T-cell (primary cell): ENCODE measurements at regions not wholly inside any gene's neighbourhood (a gene's known extent, or its start where the extent isn't known, plus 50 kb on each side); places are given as distances from the start of the nearest gene placed in this dataset.

Experiments used
- ATAC-seq, 4 experiments: fragments of 200-7000 bp in 3 of 4; fragments of 150-1000 bp in 1 of 4; cut with Tn5 transposase; replicated peaks in 1 of 4; 1 replicate in 3 of 4; 2 replicates in 1 of 4; pipeline ENCODE4 v1.10.0; 2021; ENCODE audit warnings: moderate library complexity in 3 of 4, mild to moderate bottlenecking in 2 of 4, moderate number of reproducible peaks in 1 of 4
- CTCF ChIA-PET, 2 donors: fragments of 300-600 bp; sonication (Branson Sonifier 250); formaldehyde crosslinking; loops; one replicate each; lab custom pipeline; 2022; ENCODE audit warnings: antibody characterized with exemption in 2 of 2; lab: Charles Lee
- POLR2A ChIA-PET, 2 donors: fragments of 300-600 bp; sonication (Branson Sonifier 250); formaldehyde crosslinking; loops; one replicate each; lab custom pipeline; 2022; ENCODE audit warnings: antibody characterized with exemption in 2 of 2; lab: Charles Lee
- DNase-seq, 35 experiments: peaks; one replicate each; pipeline versions ENCODE4 v3.0.0 to v3.0.0-alpha.2; 2013 to 2023
- H3K27ac ChIP-seq: one replicate; pipeline ENCODE4 v1.5.1; 2013; ENCODE audit warnings: low read length
- H3K27me3 ChIP-seq, 2 experiments: replicated peaks in 1 of 2; 1 replicate in 1 of 2; 2 replicates in 1 of 2; pipeline versions ENCODE4 v1.6.1 to v1.7.0; 2013; ENCODE audit warnings: low read length in 1 of 2, mixed read lengths in 1 of 2; ENCODE audit not compliant: control insufficient read depth in 2 of 2, insufficient read depth in 2 of 2; ENCODE audit errors: extremely low read depth in 1 of 2
- H3K36me3 ChIP-seq, 2 donors: 1 replicate in 1 of 2; 2 replicates in 1 of 2; pipeline versions ENCODE4 v1.6.1 to v1.7.0; 2013; ENCODE audit warnings: low read length in 1 of 2; ENCODE audit not compliant: control insufficient read depth in 2 of 2, insufficient read depth in 1 of 2; ENCODE audit errors: extremely low read depth in 1 of 2
- H3K4me1 ChIP-seq, 2 experiments: 1 replicate in 1 of 2; 2 replicates in 1 of 2; pipeline versions ENCODE4 v1.6.1 to v1.7.0; 2013; ENCODE audit warnings: low read length in 2 of 2, mixed read lengths in 1 of 2; ENCODE audit not compliant: insufficient read depth in 2 of 2, control insufficient read depth in 1 of 2; ENCODE audit errors: extremely low read depth in 1 of 2
- H3K4me3 ChIP-seq, 2 donors: 1 replicate in 1 of 2; 2 replicates in 1 of 2; pipeline versions ENCODE4 v1.5.1 to v1.7.0; 2013; ENCODE audit warnings: mild to moderate bottlenecking in 2 of 2, low read length in 1 of 2, moderate library complexity in 1 of 2; ENCODE audit not compliant: control insufficient read depth in 1 of 2; ENCODE audit errors: extremely low read depth in 1 of 2
- H3K9me3 ChIP-seq: 2 replicates; pipeline ENCODE4 v1.7.0; 2013
- H3K27ac Mint-ChIP-seq, 2 donors: one replicate each; pipeline ENCODE4 v1.8.0; 2020 to 2021; ENCODE audit warnings: mild to moderate bottlenecking in 2 of 2, mixed read lengths in 2 of 2
- H3K27me3 Mint-ChIP-seq, 2 donors: one replicate each; pipeline ENCODE4 v1.8.0; 2021 to 2022; ENCODE audit warnings: mixed read lengths in 2 of 2
- H3K36me3 Mint-ChIP-seq: one replicate; pipeline ENCODE4 v1.8.0; 2021; ENCODE audit warnings: mixed read lengths
- H3K4me1 Mint-ChIP-seq, 3 donors: one replicate each; pipeline ENCODE4 v1.8.0; 2020 to 2022; ENCODE audit warnings: mixed read lengths in 3 of 3, mild to moderate bottlenecking in 1 of 3
- H3K4me3 Mint-ChIP-seq, 3 donors: one replicate each; pipeline ENCODE4 v1.8.0; 2020 to 2022; ENCODE audit warnings: mild to moderate bottlenecking in 3 of 3, mixed read lengths in 3 of 3, moderate library complexity in 3 of 3
- H3K9me3 Mint-ChIP-seq, 3 donors: one replicate each; pipeline ENCODE4 v1.8.0; 2020 to 2022; ENCODE audit warnings: mixed read lengths in 3 of 3
- WGBS: methylation state at CpG from one replicate; pipeline ENCODE4 v1.1.5; 2013; ENCODE audit warnings: missing lambda C conversion rate; ENCODE audit not compliant: insufficient coverage; 5-methylcytosine and 5-hydroxymethylcytosine counted together

DNA sequence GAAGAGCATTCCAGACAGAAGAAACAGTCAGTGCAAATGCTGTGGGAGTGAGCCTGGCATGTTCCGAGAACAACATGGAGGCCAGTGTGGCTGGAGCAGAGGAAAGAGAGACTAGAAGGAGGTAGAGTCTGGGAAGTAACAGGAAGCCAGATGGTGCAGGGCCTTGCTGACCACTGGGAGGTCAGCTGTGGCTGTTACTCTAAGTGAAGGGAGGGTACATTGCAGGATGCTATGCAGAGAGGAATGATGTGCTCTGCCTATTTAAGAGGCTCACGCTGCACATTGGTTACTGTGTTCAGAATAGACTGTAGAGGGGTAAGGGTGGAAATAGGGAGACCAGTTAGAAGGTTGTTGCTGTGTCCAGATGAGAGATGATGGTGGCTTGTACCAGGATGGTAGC is 88.6 kb upstream of the CACNA1E start:
- peak overlapping the region; percentile 80 for H3K27ac ChIP-seq
- CTCF ChIA-PET: no interaction called here
- POLR2A ChIA-PET: no interaction called here

GRCh38 chr1:181396171-181396670 is 87.1 kb upstream of the CACNA1E start:
- DNase-seq: peak; percentile 25 to 82 (median 57)
- no peaks in the 10 kb centered on the region for H3K36me3 ChIP-seq
- ChIA-PET CTCF (interaction anchor here (0.7 to 2.1 kb wide), 2 partner anchors 8 to 29 kb away, joined by 3 to 6 read pairs; no protein-coding TSS in a partner anchor), POLR2A (no interaction called here)
- no peaks in the 10 kb centered on the region for H3K36me3 Mint-ChIP-seq
- WGBS: 8% methylated on average over 3 of the region's 5 CpGs
- H3K27me3 Mint-ChIP-seq: no peaks in the 10 kb centered on the region
- no peak overlapping the region for H3K27ac Mint-ChIP-seq
- no peak overlapping the region for H3K4me3 Mint-ChIP-seq
- peaks cover 11 to 31% (median 15%) of the 10 kb centered on the region in 3 donors for H3K4me1 Mint-ChIP-seq
- ATAC-seq: peak; percentile 89 to 92 (median 90)
- H3K9me3 Mint-ChIP-seq: no peaks in the 10 kb centered on the region
- peaks cover 44 to 76% of the 10 kb centered on the region in 2 experiments for H3K4me1 ChIP-seq
- H3K27ac ChIP-seq: peak overlapping the region; percentile 80
- H3K9me3 ChIP-seq: no peaks in the 10 kb centered on the region
- peak overlapping the region in 1 of 2 donors; percentile 14 for H3K4me3 ChIP-seq
- H3K27me3 ChIP-seq: peaks cover 0 to 5% of the 10 kb centered on the region in 2 experiments

More for the DNA sequence above, 88.6 kb upstream of the CACNA1E start:
- WGBS: 97% methylated on average over 2 of the region's 2 CpGs
- Mint-ChIP-seq H3K27ac (no peak overlapping the region), H3K4me1 (peaks cover 11 to 24% (median 15%) of the 10 kb centered on the region in 3 donors), H3K27me3 (no peaks in the 10 kb centered on the region), H3K4me3 (no peak overlapping the region), H3K36me3 (no peaks in the 10 kb centered on the region), H3K9me3 (no peaks in the 10 kb centered on the region)
- DNase-seq (no peak), ATAC-seq (no peak)
- Histone ChIP-seq H3K4me1 (peaks cover 43 to 68% of the 10 kb centered on the region in 2 experiments), H3K36me3 (no peaks in the 10 kb centered on the region), H3K9me3 (no peaks in the 10 kb centered on the region), H3K4me3 (no peak overlapping the region), H3K27me3 (no peaks in the 10 kb centered on the region)

- DNase-seq: peak in 3 of 35 experiments; percentile 16 to 24 (median 23)
- H3K27ac ChIP-seq: peak overlapping the region; percentile 80
- ChIA-PET POLR2A (no interaction called here), CTCF (interaction anchor here (0.6 to 2.1 kb wide), 4 partner anchors 8 to 1441 kb away, joined by 3 to 6 read pairs (median 3); no protein-coding TSS in a partner anchor)
- H3K4me3 ChIP-seq: no peak overlapping the region
- Mint-ChIP-seq H3K27ac (no peak overlapping the region), H3K36me3 (no peaks in the 10 kb centered on the region), H3K4me3 (no peak overlapping the region), H3K4me1 (peaks cover 17 to 37% (median 17%) of the 10 kb centered on the region in 3 donors), H3K9me3 (no peaks in the 10 kb centered on the region), H3K27me3 (no peaks in the 10 kb centered on the region)
- ATAC-seq: no peak
- no peaks in the 10 kb centered on the region for H3K9me3 ChIP-seq
- H3K27me3 ChIP-seq: peaks cover 0 to 5% of the 10 kb centered on the region in 2 experiments
- H3K36me3 ChIP-seq: no peaks in the 10 kb centered on the region
- peaks cover 48 to 71% of the 10 kb centered on the region in 2 experiments for H3K4me1 ChIP-seq
- WGBS: 83% methylated on average over 1 of the region's 1 CpG
Observed at GRCh38 chr1:181396811-181397210, 86.5 kb upstream of the CACNA1E start.

- H3K4me1 ChIP-seq: peaks cover 45 to 63% of the 10 kb centered on the region in 2 experiments
- no peaks in the 10 kb centered on the region for H3K9me3 ChIP-seq
Observed at GRCh38 chr1:181397845-181398244, 85.5 kb upstream of the CACNA1E start.

DNA sequence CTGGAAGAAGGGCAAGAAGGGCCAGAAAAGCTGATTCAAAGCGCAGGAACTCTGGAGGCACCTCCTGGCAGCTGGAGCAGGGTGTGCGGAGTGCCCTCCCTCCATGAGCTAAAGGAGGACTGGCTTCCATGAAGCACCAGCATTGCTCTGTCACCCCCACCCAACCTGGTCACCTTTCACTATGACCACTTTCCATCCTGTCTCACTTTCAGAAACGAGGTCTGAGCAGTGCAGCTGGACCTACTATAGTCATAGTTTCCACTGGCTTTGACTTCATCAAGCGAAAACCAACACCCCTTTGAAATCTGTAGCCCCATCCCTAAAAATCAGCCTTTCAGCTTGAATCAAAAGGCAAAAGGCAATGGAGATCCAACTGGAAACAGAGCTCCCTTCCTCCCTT is 84.8 kb upstream of the CACNA1E start:
- Histone ChIP-seq H3K27me3 (peaks cover 0 to 5% of the 10 kb centered on the region in 2 experiments), H3K27ac (peak overlapping the region; percentile 66), H3K4me1 (peaks cover 41 to 56% of the 10 kb centered on the region in 2 experiments), H3K9me3 (no peaks in the 10 kb centered on the region), H3K4me3 (no peak overlapping the region), H3K36me3 (no peaks in the 10 kb centered on the region)
- H3K27ac Mint-ChIP-seq: peak overlapping the region in 1 of 2 donors; percentile 19
- ChIA-PET POLR2A (interaction anchor here in 1 of 2 donors (0.5 kb wide), 1 partner anchor 1442 kb away, joined by 14 read pairs; no protein-coding TSS in a partner anchor), CTCF (interaction anchor here (0.7 to 1.8 kb wide), 4 partner anchors 9 to 208 kb away, joined by 3 to 7 read pairs (median 4); no protein-coding TSS in a partner anchor)
- H3K4me1 Mint-ChIP-seq: peaks cover 19 to 46% (median 24%) of the 10 kb centered on the region in 3 donors
- no peaks in the 10 kb centered on the region for H3K36me3 Mint-ChIP-seq
- no peaks in the 10 kb centered on the region for H3K9me3 Mint-ChIP-seq
- H3K4me3 Mint-ChIP-seq: no peak overlapping the region
- DNase-seq (no peak), ATAC-seq (no peak)
- no peaks in the 10 kb centered on the region for H3K27me3 Mint-ChIP-seq
- 56% methylated on average over 4 of the region's 4 CpGs for WGBS

More at GRCh38 chr1:181397845-181398244, 85.5 kb upstream of the CACNA1E start:
- H3K27me3 ChIP-seq: peaks cover 0 to 5% of the 10 kb centered on the region in 2 experiments
- ChIA-PET CTCF (interaction anchor here (0.6 to 2.1 kb wide), 5 partner anchors 8 to 385 kb away, joined by 3 to 6 read pairs (median 4); no protein-coding TSS in a partner anchor), POLR2A (interaction anchor here in 1 of 2 donors (0.5 kb wide), 1 partner anchor 1443 kb away, joined by 14 read pairs; no protein-coding TSS in a partner anchor)
- 29% methylated on average over 3 of the region's 3 CpGs for WGBS
- peak overlapping the region; percentile 66 for H3K27ac ChIP-seq
- Mint-ChIP-seq H3K4me1 (peaks cover 19 to 46% (median 21%) of the 10 kb centered on the region in 3 donors), H3K4me3 (peak overlapping the region in 2 of 3 donors; percentile 49 to 52), H3K27ac (no peak overlapping the region), H3K9me3 (no peaks in the 10 kb centered on the region), H3K27me3 (no peaks in the 10 kb centered on the region), H3K36me3 (no peaks in the 10 kb centered on the region)
- no peaks in the 10 kb centered on the region for H3K36me3 ChIP-seq
- ATAC-seq: peak; percentile 31 to 54 (median 35)
- peak in 29 of 35 experiments; percentile 3 to 58 (median 19) for DNase-seq
- H3K4me3 ChIP-seq: no peak overlapping the region

GRCh38 chr1:181405584-181405983 is 77.7 kb upstream of the CACNA1E start:
- Mint-ChIP-seq H3K36me3 (no peaks in the 10 kb centered on the region), H3K4me3 (no peak overlapping the region), H3K27ac (no peak overlapping the region), H3K4me1 (peaks cover 26 to 41% (median 34%) of the 10 kb centered on the region in 3 donors), H3K27me3 (no peaks in the 10 kb centered on the region), H3K9me3 (no peaks in the 10 kb centered on the region)
- no peaks in the 10 kb centered on the region for H3K9me3 ChIP-seq
- CTCF ChIA-PET: no interaction called here
- no peaks in the 10 kb centered on the region for H3K36me3 ChIP-seq
- no CpG with 5 or more reads among the region's 2 CpGs for WGBS
- H3K27ac ChIP-seq: no peak overlapping the region
- ATAC-seq (no peak), DNase-seq (no peak)
- H3K27me3 ChIP-seq: peaks cover 0 to 2% of the 10 kb centered on the region in 2 experiments
- no peak overlapping the region for H3K4me3 ChIP-seq
- POLR2A ChIA-PET: no interaction called here
- peaks cover 4 to 7% of the 10 kb centered on the region in 2 experiments for H3K4me1 ChIP-seq
